OCI-LY1 (cell line): ENCODE measurements at regions not wholly inside any gene's neighbourhood (a gene's known extent, or its start where the extent isn't known, plus 50 kb on each side); places are given as distances from the start of the nearest gene placed in this dataset.
A peak's percentile ranks its signal among the peaks of the same experiment; 100 is the strongest.

Source experiments
- H2AFZ ChIP-seq: fragments of 200-600 bp; sonication (generic), shearing (Covaris generic); 2 replicates; pipeline ENCODE4 v1.6.0; 2014; ENCODE audit warnings: antibody characterized with exemption, mild to moderate bottlenecking, low read length
- H3F3A ChIP-seq: fragments of 200-600 bp; sonication (generic), shearing (Covaris generic); 2 replicates; pipeline ENCODE4 v1.6.0; 2014; ENCODE audit warnings: mild to moderate bottlenecking, antibody characterized with exemption, low read length, moderate library complexity; ENCODE audit not compliant: insufficient read depth
- H3K27ac ChIP-seq: fragments of 200-600 bp; sonication (generic); 2 replicates; pipeline ENCODE4 v1.5.1; 2014; ENCODE audit warnings: low read length, mixed run types, mild to moderate bottlenecking, low read depth; ENCODE audit not compliant: poor library complexity, severe bottlenecking
- H3K27me3 ChIP-seq: fragments of 200-600 bp; sonication (generic); 2 replicates; pipeline ENCODE4 v1.6.0; 2014; ENCODE audit warnings: antibody characterized with exemption, mild to moderate bottlenecking, low read length, moderate library complexity; ENCODE audit not compliant: insufficient read depth
- H3K36me3 ChIP-seq: fragments of 200-600 bp; sonication (generic); 2 replicates; pipeline ENCODE4 v1.6.1; 2014; ENCODE audit warnings: mild to moderate bottlenecking, antibody characterized with exemption, low read length, moderate library complexity, mixed read lengths; ENCODE audit not compliant: insufficient read depth
- H3K4me1 ChIP-seq: fragments of 200-600 bp; sonication (generic); 2 replicates; pipeline ENCODE4 v1.5.1; 2014; ENCODE audit warnings: mild to moderate bottlenecking, low read length, moderate library complexity; ENCODE audit not compliant: insufficient read depth, severe bottlenecking
- H3K4me2 ChIP-seq: fragments of 200-600 bp; sonication (generic), shearing (Covaris generic); 2 replicates; pipeline ENCODE4 v1.6.1; 2014; ENCODE audit warnings: low read length
- H3K4me3 ChIP-seq: fragments of 200-600 bp; sonication (generic); 2 replicates; pipeline ENCODE4 v1.5.1; 2014; ENCODE audit warnings: low read length, low read depth, mild to moderate bottlenecking, mixed read lengths; ENCODE audit not compliant: poor library complexity, severe bottlenecking
- H3K79me2 ChIP-seq: fragments of 200-600 bp; shearing (Covaris generic); 2 replicates; pipeline ENCODE4 v1.6.1; 2016; ENCODE audit warnings: mixed run types, low read length, mixed read lengths; ENCODE audit not compliant: insufficient read depth
- H3K9ac ChIP-seq: fragments of 200-600 bp; sonication (generic), shearing (Covaris generic); 2 replicates; pipeline ENCODE4 v1.6.1; 2014; ENCODE audit warnings: mild to moderate bottlenecking, low read length, mixed read lengths
- H3K9me2 ChIP-seq: fragments of 200-600 bp; sonication (generic), shearing (Covaris generic); 2 replicates; pipeline ENCODE4 v1.6.1; 2014; ENCODE audit warnings: low read depth, mild to moderate bottlenecking, low read length, mixed read lengths
- H3K9me3 ChIP-seq: fragments of 200-600 bp; shearing (Covaris generic); 2 replicates; pipeline ENCODE4 v1.6.1; 2014; ENCODE audit warnings: low read length, mixed read lengths
- H4K20me1 ChIP-seq: fragments of 200-600 bp; sonication (generic), shearing (Covaris generic); 2 replicates; pipeline ENCODE4 v1.6.0; 2016; ENCODE audit warnings: mild to moderate bottlenecking, low read length; ENCODE audit not compliant: insufficient read depth
- CTCF ChIP-seq: fragments of 200-600 bp; sonication (generic), shearing (Covaris generic); IDR thresholded peaks from 2 replicates; pipeline ENCODE4 v1.5.1; 2017; ENCODE audit warnings: mild to moderate bottlenecking, antibody characterized with exemption, low read length, moderate library complexity, mixed read lengths
- EZH2 ChIP-seq: fragments of 200-600 bp; sonication (generic), shearing (Covaris generic); IDR thresholded peaks from 2 replicates; pipeline ENCODE4 v1.8.0; 2017; ENCODE audit warnings: borderline replicate concordance, mixed run types, mild to moderate bottlenecking, antibody characterized with exemption, low read length, moderate library complexity, mixed read lengths

GRCh38 chr2:180128861-180129260, 121.8 kb upstream of the CWC22 start:
- no peak for TF ChIP-seq EZH2
- TF ChIP-seq CTCF = no peak

GRCh38 chr2:180125245-180125962, 118.3 kb upstream of the CWC22 start:
- Histone ChIP-seq H3K9ac (no peak overlapping the region), H3K4me3 (no peak overlapping the region), H2AFZ (no peak overlapping the region)

More at GRCh38 chr2:180128861-180129260, 121.8 kb upstream of the CWC22 start:
- no peak overlapping the region for H3K4me2 ChIP-seq
- H3K27ac ChIP-seq = no peak overlapping the region
- no peaks in the 10 kb centered on the region for H3K9me3 ChIP-seq
- no peaks in the 10 kb centered on the region for H4K20me1 ChIP-seq
- no peak overlapping the region for H3K4me3 ChIP-seq
- no peak overlapping the region for H2AFZ ChIP-seq
- no peaks in the 10 kb centered on the region for H3K9me2 ChIP-seq
- no peaks in the 10 kb centered on the region for H3K4me1 ChIP-seq
- H3K27me3 ChIP-seq = no peaks in the 10 kb centered on the region
- H3K36me3 ChIP-seq = no peaks in the 10 kb centered on the region
- no peaks in the 10 kb centered on the region for H3K79me2 ChIP-seq
- no peak overlapping the region for H3K9ac ChIP-seq
- no peaks in the 10 kb centered on the region for H3F3A ChIP-seq

GRCh38 chr2:180124273-180125139, 117.4 kb upstream of the CWC22 start:
- H3K36me3 ChIP-seq = no peaks in the 10 kb centered on the region
- no peak overlapping the region for H3K4me2 ChIP-seq
- no peaks in the 10 kb centered on the region for H3K4me1 ChIP-seq
- H3F3A ChIP-seq = no peaks in the 10 kb centered on the region
- no peaks in the 10 kb centered on the region for H3K27me3 ChIP-seq
- no peaks in the 10 kb centered on the region for H3K9me2 ChIP-seq
- no peak overlapping the region for H3K9ac ChIP-seq
- peak; percentile 71 for TF ChIP-seq CTCF
- no peak for TF ChIP-seq EZH2
- H3K79me2 ChIP-seq = no peaks in the 10 kb centered on the region
- H3K4me3 ChIP-seq = no peak overlapping the region
- no peaks in the 10 kb centered on the region for H4K20me1 ChIP-seq
- H3K27ac ChIP-seq = no peak overlapping the region
- H3K9me3 ChIP-seq = no peaks in the 10 kb centered on the region
- H2AFZ ChIP-seq = no peak overlapping the region

More at GRCh38 chr2:180125245-180125962, 118.3 kb upstream of the CWC22 start:
- no peaks in the 10 kb centered on the region for H3F3A ChIP-seq
- H3K36me3 ChIP-seq = no peaks in the 10 kb centered on the region
- H3K4me1 ChIP-seq = no peaks in the 10 kb centered on the region
- no peaks in the 10 kb centered on the region for H3K9me2 ChIP-seq
- no peaks in the 10 kb centered on the region for H3K27me3 ChIP-seq
- H4K20me1 ChIP-seq = no peaks in the 10 kb centered on the region
- H3K79me2 ChIP-seq = no peaks in the 10 kb centered on the region
- H3K4me2 ChIP-seq = no peak overlapping the region; the same call in 1 of the 2 replicates
- no peak overlapping the region for H3K27ac ChIP-seq
- no peaks in the 10 kb centered on the region for H3K9me3 ChIP-seq
- TF ChIP-seq CTCF (peak; percentile 56), EZH2 (no peak)
